Muscle layer of duodenum (tissue), 2 donors: ENCODE measurements at regions not wholly inside any gene's neighbourhood (a gene's known extent, or its start where the extent isn't known, plus 50 kb on each side); places are given as distances from the start of the nearest gene placed in this dataset.
"Not testable (repeated sequence)": the region's sequence is repeated elsewhere in the genome, so short reads cannot be mapped to it uniquely, and the experiment has no call there.

ENCODE experiments used
- H3K27ac ChIP-seq: one replicate; pipeline ENCODE4 v1.7.0; 2013; ENCODE audit warnings: mild to moderate bottlenecking, low read length
- H3K27me3 ChIP-seq: one replicate; pipeline ENCODE4 v1.7.0; 2013; ENCODE audit warnings: low read depth, mild to moderate bottlenecking, control low read depth, low read length
- H3K36me3 ChIP-seq, 2 donors: one replicate each; pipeline ENCODE4 v1.7.0; 2013; ENCODE audit warnings: low read length in 2 of 2, control low read depth in 1 of 2, mild to moderate bottlenecking in 1 of 2; ENCODE audit not compliant: insufficient read depth in 2 of 2, control insufficient read depth in 1 of 2
- H3K4me1 ChIP-seq, 2 donors: one replicate each; pipeline ENCODE4 v1.7.0; 2013; ENCODE audit warnings: low read length in 2 of 2, mild to moderate bottlenecking in 2 of 2, control low read depth in 1 of 2, moderate library complexity in 1 of 2; ENCODE audit not compliant: insufficient read depth in 2 of 2, control insufficient read depth in 1 of 2
- H3K4me3 ChIP-seq, 2 donors: one replicate each; pipeline ENCODE4 v1.7.0; 2013; ENCODE audit warnings: low read length in 2 of 2, low read depth in 1 of 2, mild to moderate bottlenecking in 1 of 2
- H3K9me3 ChIP-seq, 2 donors: one replicate each; pipeline ENCODE4 v1.7.0; 2013; ENCODE audit warnings: low read length in 2 of 2, control low read depth in 1 of 2, mild to moderate bottlenecking in 1 of 2; ENCODE audit not compliant: control insufficient read depth in 1 of 2
- donor health status: healthy.

- not testable (repeated sequence) for H3K36me3 ChIP-seq, H3K27me3 ChIP-seq, H3K4me3 ChIP-seq, H3K27ac ChIP-seq, H3K9me3 ChIP-seq
- H3K4me1 ChIP-seq: peaks cover 0 to 33% of the 10 kb centered on the region in 2 donors
These were observed 204.4 kb downstream of the NPIPB11 start for GRCh38 chr16:29202025-29202632.

- not testable (repeated sequence) for H3K9me3 ChIP-seq, H3K36me3 ChIP-seq, H3K4me3 ChIP-seq, H3K27ac ChIP-seq, H3K27me3 ChIP-seq
- peaks cover 0 to 33% of the 10 kb centered on the region in 2 donors for H3K4me1 ChIP-seq
These were observed 205.1 kb downstream of the NPIPB11 start for GRCh38 chr16:29201296-29202024.

GRCh38 chr16:29200681-29201080 is 205.8 kb downstream of the NPIPB11 start:
- H3K4me1 ChIP-seq: peaks cover 0 to 33% of the 10 kb centered on the region in 2 donors
- H3K27me3 ChIP-seq, H3K36me3 ChIP-seq, H3K27ac ChIP-seq, H3K9me3 ChIP-seq, H3K4me3 ChIP-seq: not testable (repeated sequence)

GRCh38 chr16:29200135-29200601 is 206.3 kb downstream of the NPIPB11 start:
- Histone ChIP-seq H3K4me1 (peaks cover 0 to 33% of the 10 kb centered on the region in 2 donors), H3K27ac (peak overlapping the region; percentile 8)
- H3K36me3 ChIP-seq, H3K9me3 ChIP-seq, H3K4me3 ChIP-seq, H3K27me3 ChIP-seq: not testable (repeated sequence)

- not testable (repeated sequence) for H3K9me3 ChIP-seq, H3K27me3 ChIP-seq, H3K36me3 ChIP-seq
- Histone ChIP-seq H3K4me1 (peaks cover 0 to 33% of the 10 kb centered on the region in 2 donors), H3K4me3 (peak overlapping the region in 1 of 2 donors; percentile 40), H3K27ac (peak overlapping the region; percentile 67)
These were observed 206.9 kb downstream of the NPIPB11 start for GRCh38 chr16:29199626-29200025.

GRCh38 chr16:29198731-29199521 is 207.6 kb downstream of the NPIPB11 start:
- Histone ChIP-seq H3K4me3 (peak overlapping the region in 1 of 2 donors; percentile 40), H3K27ac (peak overlapping the region; percentile 67), H3K36me3 (no peaks in the 10 kb centered on the region), H3K27me3 (no peaks in the 10 kb centered on the region), H3K4me1 (peaks cover 0 to 33% of the 10 kb centered on the region in 2 donors), H3K9me3 (no peaks in the 10 kb centered on the region)

GRCh38 chr16:29198231-29198630 is 208.3 kb downstream of the NPIPB11 start:
- no peaks in the 10 kb centered on the region for H3K9me3 ChIP-seq
- peaks cover 0 to 26% of the 10 kb centered on the region in 2 donors for H3K4me1 ChIP-seq
- H3K27me3 ChIP-seq: no peaks in the 10 kb centered on the region
- no peak overlapping the region for H3K4me3 ChIP-seq
- H3K27ac ChIP-seq: no peak overlapping the region
- H3K36me3 ChIP-seq: no peaks in the 10 kb centered on the region

- not testable (repeated sequence) for H3K36me3 ChIP-seq, H3K4me3 ChIP-seq, H3K27me3 ChIP-seq, H3K9me3 ChIP-seq, H3K27ac ChIP-seq
- peaks cover 0 to 23% of the 10 kb centered on the region in 2 donors for H3K4me1 ChIP-seq
These were observed 208.9 kb downstream of the NPIPB11 start for GRCh38 chr16:29197494-29198100.

GRCh38 chr16:29196746-29197145 is 209.8 kb downstream of the NPIPB11 start:
- not testable (repeated sequence) for H3K27ac ChIP-seq, H3K27me3 ChIP-seq, H3K36me3 ChIP-seq, H3K9me3 ChIP-seq, H3K4me3 ChIP-seq
- peaks cover 0 to 29% of the 10 kb centered on the region in 2 donors for H3K4me1 ChIP-seq

GRCh38 chr16:29195116-29195872 is 210.4 kb downstream of the LAT start:
- not testable (repeated sequence) for H3K9me3 ChIP-seq, H3K27me3 ChIP-seq, H3K27ac ChIP-seq, H3K4me3 ChIP-seq, H3K36me3 ChIP-seq
- peaks cover 0 to 29% of the 10 kb centered on the region in 2 donors for H3K4me1 ChIP-seq
